ENCODE measurements at regions not wholly inside any gene's neighbourhood (a gene's known extent, or its start where the extent isn't known, plus 50 kb on each side); places are given as distances from the start of the nearest gene placed in this dataset.

DNA sequence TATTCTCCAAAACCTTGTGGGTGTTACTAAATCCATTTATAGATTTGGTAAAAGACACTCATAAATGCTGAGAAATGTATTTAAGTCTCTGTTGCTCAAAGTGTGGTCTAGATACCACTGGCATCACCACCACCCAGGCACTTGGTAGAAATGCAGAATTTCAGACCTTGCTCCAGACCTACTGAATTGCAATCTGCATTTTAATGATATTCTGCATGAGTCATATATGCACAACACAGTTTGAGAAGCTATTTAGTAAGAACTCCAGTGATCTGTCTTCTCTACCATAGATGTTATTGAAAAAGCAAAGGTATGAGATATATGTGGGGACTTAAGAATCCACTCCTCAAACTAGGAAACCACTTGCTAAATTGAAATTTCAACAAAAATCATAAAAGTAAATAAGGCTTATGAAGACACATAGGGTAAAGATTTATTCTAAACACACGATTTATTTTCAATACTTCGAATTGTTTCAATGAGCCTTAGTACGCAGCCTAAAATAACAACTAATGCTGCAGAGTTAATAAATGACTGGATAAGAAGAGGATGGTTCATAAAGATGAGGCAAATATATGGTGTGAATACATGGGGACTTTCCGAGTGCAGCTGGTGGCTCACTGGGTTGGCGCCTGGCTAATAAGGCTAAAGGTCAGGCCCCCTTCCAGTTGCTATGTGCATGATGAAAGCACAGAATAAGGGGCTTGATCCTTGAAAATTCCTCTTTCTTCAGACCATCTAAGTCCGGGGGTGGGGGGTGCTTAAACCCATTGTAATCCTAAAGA lies 813.3 kb downstream of the NR2F2 start:
- no peaks in the 10 kb centered on the region for H3K36me3 Mint-ChIP-seq (ENCODE audit: unreplicated experiment)
- no peaks in the 10 kb centered on the region for H3K27me3 Mint-ChIP-seq (ENCODE audit: unreplicated experiment)
- no peak for DNase-seq
- H3K27ac Mint-ChIP-seq (ENCODE audit: unreplicated experiment), result no peak overlapping the region
- H3K4me3 Mint-ChIP-seq (ENCODE audit: unreplicated experiment), result no peak overlapping the region
- no peaks in the 10 kb centered on the region for H3K9me3 Mint-ChIP-seq (ENCODE audit: unreplicated experiment)
- peaks cover 19% of the 10 kb centered on the region for H3K4me1 Mint-ChIP-seq (ENCODE audit: low read depth, unreplicated experiment)
- TF ChIP-seq, protein P1, sequence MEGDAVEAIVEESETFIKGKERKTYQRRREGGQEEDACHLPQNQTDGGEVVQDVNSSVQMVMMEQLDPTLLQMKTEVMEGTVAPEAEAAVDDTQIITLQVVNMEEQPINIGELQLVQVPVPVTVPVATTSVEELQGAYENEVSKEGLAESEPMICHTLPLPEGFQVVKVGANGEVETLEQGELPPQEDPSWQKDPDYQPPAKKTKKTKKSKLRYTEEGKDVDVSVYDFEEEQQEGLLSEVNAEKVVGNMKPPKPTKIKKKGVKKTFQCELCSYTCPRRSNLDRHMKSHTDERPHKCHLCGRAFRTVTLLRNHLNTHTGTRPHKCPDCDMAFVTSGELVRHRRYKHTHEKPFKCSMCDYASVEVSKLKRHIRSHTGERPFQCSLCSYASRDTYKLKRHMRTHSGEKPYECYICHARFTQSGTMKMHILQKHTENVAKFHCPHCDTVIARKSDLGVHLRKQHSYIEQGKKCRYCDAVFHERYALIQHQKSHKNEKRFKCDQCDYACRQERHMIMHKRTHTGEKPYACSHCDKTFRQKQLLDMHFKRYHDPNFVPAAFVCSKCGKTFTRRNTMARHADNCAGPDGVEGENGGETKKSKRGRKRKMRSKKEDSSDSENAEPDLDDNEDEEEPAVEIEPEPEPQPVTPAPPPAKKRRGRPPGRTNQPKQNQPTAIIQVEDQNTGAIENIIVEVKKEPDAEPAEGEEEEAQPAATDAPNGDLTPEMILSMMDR (IDR thresholded peaks at IDR 0.05; ENCODE audit: partially characterized antibody, unreplicated experiment), result no peak

DNA sequence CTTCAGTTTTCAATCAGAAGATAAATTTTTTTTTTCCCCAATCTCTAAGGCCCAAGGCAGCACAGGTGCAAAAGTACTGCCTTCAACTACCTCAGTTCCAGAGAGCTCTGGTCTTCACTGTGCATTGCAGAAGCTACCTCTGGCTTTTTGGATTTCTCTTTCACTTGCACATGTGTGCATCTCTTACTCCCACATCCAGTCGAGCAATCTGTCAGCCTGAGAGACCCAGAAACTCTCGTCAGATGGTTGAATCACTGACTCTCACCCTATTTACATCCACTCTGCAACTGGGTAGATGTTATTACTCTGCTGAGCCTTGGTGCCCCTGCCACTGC lies 813.8 kb downstream of the NR2F2 start:
- Mint-ChIP-seq H3K9me3 (ENCODE audit: unreplicated experiment) (no peaks in the 10 kb centered on the region), H3K36me3 (ENCODE audit: unreplicated experiment) (no peaks in the 10 kb centered on the region), H3K27me3 (ENCODE audit: unreplicated experiment) (no peaks in the 10 kb centered on the region), H3K4me1 (ENCODE audit: low read depth, unreplicated experiment) (peaks cover 13% of the 10 kb centered on the region), H3K27ac (ENCODE audit: unreplicated experiment) (no peak overlapping the region), H3K4me3 (ENCODE audit: unreplicated experiment) (no peak overlapping the region)
- DNase-seq, result no peak
- TF ChIP-seq, protein P1 (IDR thresholded peaks at IDR 0.05; ENCODE audit: partially characterized antibody, unreplicated experiment), result no peak

DNA sequence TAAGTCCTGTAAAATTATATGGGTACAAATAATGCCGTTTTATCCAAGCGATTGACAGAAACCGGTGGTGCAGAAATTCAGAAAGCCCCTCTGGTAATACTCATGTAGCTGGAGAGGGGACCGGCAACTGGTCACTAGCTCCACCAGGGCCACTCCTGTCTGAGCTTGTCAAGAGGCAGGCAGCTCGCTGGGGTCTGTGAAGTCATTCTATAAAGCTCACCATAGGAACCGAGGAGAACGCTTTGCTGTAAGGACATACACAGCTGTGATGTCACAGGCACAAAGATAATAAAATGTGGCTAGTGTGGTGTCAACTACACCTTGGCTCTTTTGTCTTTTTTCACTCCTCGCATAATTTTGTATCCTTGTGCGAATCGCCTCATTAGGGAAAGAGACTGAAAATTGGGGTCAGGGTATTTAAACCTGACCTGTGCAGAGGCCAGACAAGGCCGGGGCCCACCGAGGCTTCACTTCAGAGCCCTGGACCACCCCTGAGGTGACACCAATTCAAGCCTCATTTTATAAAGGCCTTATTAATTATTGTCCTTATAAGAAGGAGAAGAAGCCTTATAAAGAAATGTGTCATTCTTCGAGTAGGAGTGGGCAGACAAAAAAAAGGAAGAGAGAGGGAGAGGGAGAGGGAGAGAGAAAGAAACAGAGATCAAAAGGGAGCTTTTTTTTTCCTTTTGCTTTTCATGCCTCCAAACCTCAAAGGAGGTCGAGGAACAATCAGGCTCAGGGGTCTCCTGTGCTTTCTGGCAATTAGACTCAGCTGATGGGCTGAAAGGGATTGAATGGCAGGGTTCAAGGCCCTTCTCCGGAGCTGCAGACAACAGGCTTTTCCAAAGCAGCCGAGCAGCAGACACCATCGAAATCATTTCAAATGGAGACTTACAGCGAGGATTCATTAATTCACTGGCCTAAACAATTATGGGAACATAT lies 813.3 kb upstream of the ARRDC4 start:
- H3K4me3 Mint-ChIP-seq (ENCODE audit: unreplicated experiment), result no peak overlapping the region
- no peak overlapping the region for H3K27ac Mint-ChIP-seq (ENCODE audit: unreplicated experiment)
- peaks cover 1% of the 10 kb centered on the region for H3K4me1 Mint-ChIP-seq (ENCODE audit: low read depth, unreplicated experiment)
- H3K27me3 Mint-ChIP-seq (ENCODE audit: unreplicated experiment), result no peaks in the 10 kb centered on the region
- DNase-seq, result no peak
- H3K9me3 Mint-ChIP-seq (ENCODE audit: unreplicated experiment), result no peaks in the 10 kb centered on the region
- TF ChIP-seq, protein P1 (IDR thresholded peaks at IDR 0.05; ENCODE audit: partially characterized antibody, unreplicated experiment), result no peak
- no peaks in the 10 kb centered on the region for H3K36me3 Mint-ChIP-seq (ENCODE audit: unreplicated experiment)

DNA sequence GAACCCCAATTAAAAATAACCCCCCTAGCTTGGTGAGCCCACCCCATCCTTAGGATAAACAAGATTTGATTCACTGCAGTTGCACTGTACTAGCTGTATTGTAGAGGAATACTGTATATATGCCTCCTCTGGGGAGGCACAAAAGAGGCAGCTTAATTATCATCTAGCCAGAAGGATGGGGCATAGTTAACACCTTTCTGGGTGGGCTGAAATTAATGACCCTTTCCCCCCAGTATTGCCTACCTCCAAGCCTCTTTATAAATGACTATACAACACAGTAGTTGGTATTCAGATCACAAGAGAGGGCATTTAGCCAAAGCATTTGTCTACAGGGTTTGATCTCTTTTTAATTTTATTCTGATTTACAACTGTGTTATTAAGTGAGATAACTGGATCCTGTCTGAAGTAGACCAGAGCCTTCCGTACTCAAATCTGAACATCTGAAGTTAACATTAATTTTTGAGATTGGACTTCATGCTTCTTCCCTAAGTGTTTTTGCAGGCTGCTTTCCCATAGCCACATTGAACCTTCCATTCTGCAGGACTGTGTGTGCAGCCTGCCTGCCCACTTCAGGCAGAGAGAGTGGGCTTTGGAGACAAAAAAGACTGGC lies 807.0 kb upstream of the ARRDC4 start:
- Mint-ChIP-seq H3K4me1 (ENCODE audit: low read depth, unreplicated experiment) (peaks cover 9% of the 10 kb centered on the region), H3K4me3 (ENCODE audit: unreplicated experiment) (no peak overlapping the region), H3K36me3 (ENCODE audit: unreplicated experiment) (no peaks in the 10 kb centered on the region), H3K27me3 (ENCODE audit: unreplicated experiment) (no peaks in the 10 kb centered on the region), H3K27ac (ENCODE audit: unreplicated experiment) (peak overlapping the region; percentile 41), H3K9me3 (ENCODE audit: unreplicated experiment) (no peaks in the 10 kb centered on the region)
- TF ChIP-seq, protein P1 (IDR thresholded peaks at IDR 0.05; ENCODE audit: partially characterized antibody, unreplicated experiment), result no peak
- no peak for DNase-seq

Data from glutamatergic neuron (in vitro differentiated cells).